ENCODE measurements at regions not wholly inside any gene's neighbourhood (a gene's known extent, or its start where the extent isn't known, plus 50 kb on each side); places are given as distances from the start of the nearest gene placed in this dataset.

DNA sequence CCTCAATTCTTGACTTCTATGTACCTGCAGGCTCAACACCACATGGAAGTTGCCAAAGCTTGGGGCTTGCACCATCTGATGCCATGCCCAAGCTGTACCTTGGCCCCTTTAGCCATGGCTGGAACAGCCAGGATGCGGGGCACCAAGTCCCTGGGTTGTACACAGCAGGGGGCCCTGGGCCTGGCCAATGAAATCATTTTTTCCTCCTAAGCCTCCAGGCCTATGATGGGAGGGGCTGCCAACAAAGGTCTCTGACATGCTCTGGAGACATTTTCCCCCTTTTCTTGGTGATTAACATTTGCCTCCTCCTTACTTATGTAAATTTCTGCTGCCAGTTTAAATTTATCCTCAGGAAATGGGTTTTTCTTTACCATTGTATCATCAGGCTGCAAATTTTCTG, 1428.1 kb downstream of the C4orf33 start:
- Histone ChIP-seq H3K27me3 (ENCODE audit: control insufficient read depth, insufficient read depth, low read length) (no peaks in the 10 kb centered on the region), H3K4me3 (ENCODE audit: low read depth, low read length) (no peak overlapping the region), H3K36me3 (ENCODE audit: control insufficient read depth, insufficient read depth, low read length) (no peaks in the 10 kb centered on the region)
- DNase-seq (ENCODE audit: low read depth) = no peak
- no peak for TF ChIP-seq CTCF (IDR thresholded peaks at IDR 0.05; ENCODE audit: insufficient read depth, low read length, severe bottlenecking)
- FAIRE-seq = no peak

DNA sequence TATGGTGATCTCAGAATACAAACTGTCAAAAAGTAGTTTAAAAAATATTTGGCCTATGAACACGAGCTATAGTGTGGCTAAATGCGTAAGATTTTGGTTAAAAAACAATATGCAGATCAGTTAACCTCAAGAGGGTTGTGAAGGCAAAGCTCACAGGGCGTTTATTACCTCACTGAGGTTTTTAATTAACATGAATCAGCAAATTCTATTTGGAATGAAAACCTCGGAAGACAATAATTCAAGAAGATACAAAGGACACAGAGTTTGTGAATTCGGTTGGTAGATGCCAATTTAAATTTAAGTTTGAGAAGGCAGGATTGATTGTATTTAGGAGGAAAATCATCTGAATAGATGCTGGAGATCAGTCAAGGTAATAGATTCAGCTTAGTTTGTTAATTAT, 1434.6 kb downstream of the C4orf33 start:
- TF ChIP-seq CTCF (IDR thresholded peaks at IDR 0.05; ENCODE audit: insufficient read depth, low read length, severe bottlenecking) = no peak
- no peak for DNase-seq (ENCODE audit: low read depth)

GRCh38 chr4:130534651-130535050, 1438.7 kb downstream of the C4orf33 start:
- H3K4me3 ChIP-seq (ENCODE audit: low read depth, low read length) = no peak overlapping the region
- no peak for TF ChIP-seq CTCF (IDR thresholded peaks at IDR 0.05; ENCODE audit: insufficient read depth, low read length, severe bottlenecking)
- FAIRE-seq (no peak), DNase-seq (ENCODE audit: low read depth) (no peak)
- no peaks in the 10 kb centered on the region for H3K27me3 ChIP-seq (ENCODE audit: control insufficient read depth, insufficient read depth, low read length)
- H3K36me3 ChIP-seq (ENCODE audit: control insufficient read depth, insufficient read depth, low read length) = no peaks in the 10 kb centered on the region

More for the DNA sequence above, 1434.6 kb downstream of the C4orf33 start:
- no peak for FAIRE-seq
- H3K36me3 ChIP-seq (ENCODE audit: control insufficient read depth, insufficient read depth, low read length) = no peaks in the 10 kb centered on the region
- H3K27me3 ChIP-seq (ENCODE audit: control insufficient read depth, insufficient read depth, low read length) = no peaks in the 10 kb centered on the region
- H3K4me3 ChIP-seq (ENCODE audit: low read depth, low read length) = no peak overlapping the region

DNA sequence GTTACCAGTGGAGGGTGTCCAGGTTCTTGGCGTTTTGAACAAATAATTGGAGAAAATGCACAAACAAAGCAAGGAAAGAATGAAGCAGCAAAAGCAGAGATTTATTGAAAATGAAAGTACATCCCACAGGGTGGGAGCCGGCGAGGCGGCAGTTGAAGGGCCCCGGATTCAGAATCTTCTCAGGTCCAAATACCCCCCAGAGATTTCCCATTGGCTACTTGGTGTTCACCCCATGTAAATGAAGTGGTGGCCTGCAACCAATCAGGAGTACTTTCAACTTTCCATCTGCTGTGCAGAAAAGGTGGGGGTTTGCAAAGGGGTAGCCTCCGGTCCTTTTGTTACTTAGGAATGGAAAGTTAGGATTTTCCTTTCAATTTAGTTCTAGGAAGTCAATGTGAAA, 1447.0 kb downstream of the C4orf33 start:
- Histone ChIP-seq H3K4me3 (ENCODE audit: low read depth, low read length) (no peak overlapping the region), H3K27me3 (ENCODE audit: control insufficient read depth, insufficient read depth, low read length) (no peaks in the 10 kb centered on the region), H3K36me3 (ENCODE audit: control insufficient read depth, insufficient read depth, low read length) (no peaks in the 10 kb centered on the region)
- no peak for TF ChIP-seq CTCF (IDR thresholded peaks at IDR 0.05; ENCODE audit: insufficient read depth, low read length, severe bottlenecking)
- DNase-seq (ENCODE audit: low read depth) = no peak
- no peak for FAIRE-seq

DNA sequence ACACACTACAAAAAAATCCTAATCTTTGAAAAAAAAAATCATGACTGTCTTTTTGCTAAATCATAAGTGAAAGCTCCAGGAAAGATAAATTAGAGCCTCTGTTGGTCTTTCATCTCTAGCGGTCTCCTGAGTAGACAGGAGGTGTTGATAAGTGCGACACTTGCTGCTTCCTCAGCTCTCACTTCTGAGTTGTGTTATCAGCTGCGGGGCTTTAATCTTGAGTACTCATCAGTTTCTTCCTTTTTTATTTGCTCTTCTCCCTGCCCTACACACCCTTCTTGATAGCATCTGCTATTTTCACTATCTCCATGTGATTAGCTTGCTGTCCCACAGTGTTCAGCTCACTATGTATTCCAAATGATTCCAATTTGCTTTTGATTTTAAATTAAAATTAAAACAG, 1449.2 kb downstream of the C4orf33 start:
- no peak overlapping the region for H3K4me3 ChIP-seq (ENCODE audit: low read depth, low read length)
- no peak for TF ChIP-seq CTCF (IDR thresholded peaks at IDR 0.05; ENCODE audit: insufficient read depth, low read length, severe bottlenecking)
- H3K27me3 ChIP-seq (ENCODE audit: control insufficient read depth, insufficient read depth, low read length) = no peaks in the 10 kb centered on the region
- FAIRE-seq = no peak
- DNase-seq (ENCODE audit: low read depth) = no peak
- no peaks in the 10 kb centered on the region for H3K36me3 ChIP-seq (ENCODE audit: control insufficient read depth, insufficient read depth, low read length)

DNA sequence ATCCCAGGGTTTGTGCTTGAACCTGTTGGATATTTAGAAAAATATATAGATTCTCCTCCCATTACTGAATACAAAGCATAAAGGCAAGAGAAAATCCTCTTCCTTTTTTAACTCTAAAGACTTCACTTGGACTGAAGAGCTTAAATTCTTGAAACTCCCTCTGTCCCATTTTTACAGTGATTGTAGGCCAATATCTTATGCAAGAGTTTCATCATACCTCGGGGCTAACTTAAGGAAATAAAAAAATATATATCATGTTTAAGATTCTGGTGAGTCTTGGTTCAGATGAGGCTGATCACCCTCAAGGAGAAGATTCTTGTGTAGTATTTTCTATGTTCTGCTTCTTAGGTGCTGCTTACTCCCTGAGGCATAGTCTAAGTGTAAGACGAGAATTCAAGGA, 1449.6 kb downstream of the C4orf33 start:
- TF ChIP-seq CTCF (IDR thresholded peaks at IDR 0.05; ENCODE audit: insufficient read depth, low read length, severe bottlenecking) = no peak
- no peak overlapping the region for H3K4me3 ChIP-seq (ENCODE audit: low read depth, low read length)
- H3K36me3 ChIP-seq (ENCODE audit: control insufficient read depth, insufficient read depth, low read length) = no peaks in the 10 kb centered on the region
- H3K27me3 ChIP-seq (ENCODE audit: control insufficient read depth, insufficient read depth, low read length) = no peaks in the 10 kb centered on the region
- DNase-seq (ENCODE audit: low read depth) (no peak), FAIRE-seq (no peak)
